HG03064 (cell line): ENCODE measurements at regions not wholly inside any gene's neighbourhood (a gene's known extent, or its start where the extent isn't known, plus 50 kb on each side); places are given as distances from the start of the nearest gene placed in this dataset.
"Not testable (repeated sequence)": the region's sequence is repeated elsewhere in the genome, so short reads cannot be mapped to it uniquely, and the experiment has no call there.

ENCODE experiments used
- ATAC-seq: cut with Tn5 transposase; IDR thresholded peaks from one replicate; pipeline ENCODE4 v1.9.1; 2021; ENCODE audit warnings: low read depth; ENCODE audit not compliant: unreplicated experiment

GRCh38 chr20:53656293-53657202, 62.9 kb upstream of the ZNF217 start:
- ATAC-seq: no peak

- no peak for ATAC-seq
These were observed 62.1 kb upstream of the ZNF217 start for GRCh38 chr20:53655625-53656292.

- ATAC-seq: no peak
These were observed 61.4 kb upstream of the ZNF217 start for GRCh38 chr20:53654932-53655624.

GRCh38 chr20:53654521-53654920, 60.9 kb upstream of the ZNF217 start:
- not testable (repeated sequence) for ATAC-seq

GRCh38 chr20:53652859-53653517, 59.3 kb upstream of the ZNF217 start:
- peak; percentile 14 for ATAC-seq

- ATAC-seq: peak; percentile 59
These were observed 58.6 kb upstream of the ZNF217 start for GRCh38 chr20:53652090-53652858.

- ATAC-seq: not testable (repeated sequence)
These were observed 55.9 kb upstream of the ZNF217 start for GRCh38 chr20:53649493-53649892.

- no peak for ATAC-seq
These were observed 53.7 kb upstream of the ZNF217 start for GRCh38 chr20:53647286-53647821.

GRCh38 chr20:53646550-53646949, 52.9 kb upstream of the ZNF217 start:
- no peak for ATAC-seq

GRCh38 chr20:53645582-53645897, 51.9 kb upstream of the ZNF217 start:
- no peak for ATAC-seq

- ATAC-seq: not testable (repeated sequence)
These were observed 50.5 kb upstream of the ZNF217 start for GRCh38 chr20:53644108-53644507.
